ENCODE measurements at regions not wholly inside any gene's neighbourhood (a gene's known extent, or its start where the extent isn't known, plus 50 kb on each side); places are given as distances from the start of the nearest gene placed in this dataset.

DNA sequence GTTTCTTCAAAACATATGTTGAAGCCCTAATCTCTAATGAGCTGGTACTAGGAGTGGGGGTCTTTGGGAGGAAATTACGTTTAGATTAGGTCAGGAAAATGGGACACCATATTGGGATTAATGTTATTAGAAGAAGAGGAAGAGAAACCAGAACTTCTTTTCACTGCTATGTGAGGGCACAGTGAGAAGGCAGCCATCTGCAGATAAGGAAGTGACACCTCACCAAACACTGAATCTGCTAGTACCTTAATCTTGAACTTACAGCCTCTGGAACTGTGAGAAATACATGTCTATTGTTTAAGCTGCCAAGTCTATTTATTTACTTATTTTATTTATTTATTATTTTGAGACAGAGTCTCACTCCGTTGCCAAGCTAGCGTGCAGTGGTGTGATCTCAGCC, 482.4 kb downstream of the CDY2B start:
- no peak for TF ChIP-seq EZH2 (IDR thresholded peaks at IDR 0.05)
- TF ChIP-seq, protein P1, sequence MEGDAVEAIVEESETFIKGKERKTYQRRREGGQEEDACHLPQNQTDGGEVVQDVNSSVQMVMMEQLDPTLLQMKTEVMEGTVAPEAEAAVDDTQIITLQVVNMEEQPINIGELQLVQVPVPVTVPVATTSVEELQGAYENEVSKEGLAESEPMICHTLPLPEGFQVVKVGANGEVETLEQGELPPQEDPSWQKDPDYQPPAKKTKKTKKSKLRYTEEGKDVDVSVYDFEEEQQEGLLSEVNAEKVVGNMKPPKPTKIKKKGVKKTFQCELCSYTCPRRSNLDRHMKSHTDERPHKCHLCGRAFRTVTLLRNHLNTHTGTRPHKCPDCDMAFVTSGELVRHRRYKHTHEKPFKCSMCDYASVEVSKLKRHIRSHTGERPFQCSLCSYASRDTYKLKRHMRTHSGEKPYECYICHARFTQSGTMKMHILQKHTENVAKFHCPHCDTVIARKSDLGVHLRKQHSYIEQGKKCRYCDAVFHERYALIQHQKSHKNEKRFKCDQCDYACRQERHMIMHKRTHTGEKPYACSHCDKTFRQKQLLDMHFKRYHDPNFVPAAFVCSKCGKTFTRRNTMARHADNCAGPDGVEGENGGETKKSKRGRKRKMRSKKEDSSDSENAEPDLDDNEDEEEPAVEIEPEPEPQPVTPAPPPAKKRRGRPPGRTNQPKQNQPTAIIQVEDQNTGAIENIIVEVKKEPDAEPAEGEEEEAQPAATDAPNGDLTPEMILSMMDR (IDR thresholded peaks at IDR 0.05 in 2 of 3, conservative IDR thresholded peaks at IDR 0.05 in 1 of 3; ENCODE audit: borderline replicate concordance in 1 of 3, insufficient read depth in 1 of 3, low read depth in 2 of 3, low read length in 2 of 3) = no peak
- TF ChIP-seq, protein P2, sequence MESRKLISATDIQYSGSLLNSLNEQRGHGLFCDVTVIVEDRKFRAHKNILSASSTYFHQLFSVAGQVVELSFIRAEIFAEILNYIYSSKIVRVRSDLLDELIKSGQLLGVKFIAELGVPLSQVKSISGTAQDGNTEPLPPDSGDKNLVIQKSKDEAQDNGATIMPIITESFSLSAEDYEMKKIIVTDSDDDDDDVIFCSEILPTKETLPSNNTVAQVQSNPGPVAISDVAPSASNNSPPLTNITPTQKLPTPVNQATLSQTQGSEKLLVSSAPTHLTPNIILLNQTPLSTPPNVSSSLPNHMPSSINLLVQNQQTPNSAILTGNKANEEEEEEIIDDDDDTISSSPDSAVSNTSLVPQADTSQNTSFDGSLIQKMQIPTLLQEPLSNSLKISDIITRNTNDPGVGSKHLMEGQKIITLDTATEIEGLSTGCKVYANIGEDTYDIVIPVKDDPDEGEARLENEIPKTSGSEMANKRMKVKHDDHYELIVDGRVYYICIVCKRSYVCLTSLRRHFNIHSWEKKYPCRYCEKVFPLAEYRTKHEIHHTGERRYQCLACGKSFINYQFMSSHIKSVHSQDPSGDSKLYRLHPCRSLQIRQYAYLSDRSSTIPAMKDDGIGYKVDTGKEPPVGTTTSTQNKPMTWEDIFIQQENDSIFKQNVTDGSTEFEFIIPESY (IDR thresholded peaks at IDR 0.05; ENCODE audit: extremely low read depth, insufficient replicate concordance, low read length) = no peak
- no peak for TF ChIP-seq ELF1 (IDR thresholded peaks at IDR 0.05; ENCODE audit: borderline replicate concordance, low read depth)
- no peak for TF ChIP-seq POLR2A (IDR thresholded peaks at IDR 0.05; ENCODE audit: borderline replicate concordance, extremely low read depth, insufficient read depth, insufficient read length)
- no peak for TF ChIP-seq ZNF274 (IDR thresholded peaks at IDR 0.05; ENCODE audit: low read depth, low read length)
